HL-60 (cell line): ENCODE measurements at regions not wholly inside any gene's neighbourhood (a gene's known extent, or its start where the extent isn't known, plus 50 kb on each side); places are given as distances from the start of the nearest gene placed in this dataset.

Source experiments
- CTCF ChIP-seq: IDR thresholded peaks from one replicate; pipeline ENCODE4 v1.5.1; 2011; ENCODE audit warnings: low read length, control low read depth, inconsistent platforms; ENCODE audit not compliant: insufficient read depth
- GABPA ChIP-seq: IDR thresholded peaks from 2 replicates; pipeline ENCODE4 v1.6.1; 2012; ENCODE audit warnings: low read depth
- POLR2AphosphoS5 ChIP-seq: IDR thresholded peaks from 2 replicates; pipeline ENCODE4 v1.6.1; 2012; ENCODE audit warnings: low read depth
- REST ChIP-seq: IDR thresholded peaks from 2 replicates; pipeline ENCODE4 v1.6.1; 2012; ENCODE audit warnings: low read depth; ENCODE audit not compliant: insufficient replicate concordance
- SPI1 ChIP-seq: IDR thresholded peaks from 2 replicates; pipeline ENCODE4 v1.6.1; 2012; ENCODE audit warnings: low read depth, mild to moderate bottlenecking, borderline replicate concordance

GRCh38 chr14:86521843-86522242 is 991.9 kb downstream of the FLRT2 start:
- TF ChIP-seq CTCF = no peak
- no peak for TF ChIP-seq POLR2AphosphoS5
- TF ChIP-seq SPI1 = no peak
- no peak for TF ChIP-seq REST
- no peak for TF ChIP-seq GABPA
